ENCODE measurements at regions not wholly inside any gene's neighbourhood (a gene's known extent, or its start where the extent isn't known, plus 50 kb on each side); places are given as distances from the start of the nearest gene placed in this dataset.

DNA sequence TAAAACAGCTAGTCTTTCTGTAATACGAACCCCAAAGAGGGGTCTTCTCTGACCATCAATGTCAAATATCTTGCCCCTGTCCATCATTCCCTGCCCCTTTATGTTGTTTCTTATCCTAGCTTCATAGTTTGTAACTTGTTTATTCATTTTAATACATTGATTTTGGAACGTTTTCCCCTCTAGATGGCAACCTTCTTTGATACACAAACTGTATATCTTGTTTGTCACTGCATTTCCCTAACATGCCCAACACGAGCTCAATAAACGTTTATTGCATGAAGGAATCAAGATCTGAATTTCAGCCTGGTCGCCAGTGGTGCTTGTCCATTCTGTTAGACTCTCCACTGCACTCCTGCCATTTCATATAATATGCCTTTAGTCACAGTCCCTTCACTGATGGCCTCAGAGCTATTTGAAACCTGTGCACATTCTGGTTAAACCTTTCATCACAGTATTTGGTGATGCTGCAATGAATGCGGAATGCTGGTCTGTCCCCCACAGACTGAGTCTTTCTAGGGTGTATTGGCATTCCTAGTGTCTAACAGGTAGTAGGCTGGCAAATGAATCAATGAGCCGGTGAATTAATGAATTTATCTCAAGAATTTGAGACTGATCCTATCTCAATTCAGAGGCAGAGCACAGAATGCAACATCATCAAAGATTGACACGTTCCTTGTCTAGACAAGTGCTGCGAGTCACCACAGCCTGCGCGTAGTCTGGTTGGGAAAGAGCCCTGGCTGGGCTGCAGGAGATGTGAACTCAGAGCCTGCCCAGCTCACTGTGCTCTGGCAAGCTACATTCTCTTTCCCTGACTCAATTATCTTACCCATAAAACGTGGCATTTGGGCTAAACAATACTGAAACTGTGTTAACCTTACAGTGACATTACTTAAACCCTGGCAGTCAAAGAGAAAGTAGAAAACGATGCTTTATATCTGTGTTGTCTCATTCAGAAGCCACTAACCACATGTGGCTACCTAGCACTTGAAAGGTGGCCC is 55.2 kb upstream of the FRMD4A start:
- no peak for FAIRE-seq

DNA sequence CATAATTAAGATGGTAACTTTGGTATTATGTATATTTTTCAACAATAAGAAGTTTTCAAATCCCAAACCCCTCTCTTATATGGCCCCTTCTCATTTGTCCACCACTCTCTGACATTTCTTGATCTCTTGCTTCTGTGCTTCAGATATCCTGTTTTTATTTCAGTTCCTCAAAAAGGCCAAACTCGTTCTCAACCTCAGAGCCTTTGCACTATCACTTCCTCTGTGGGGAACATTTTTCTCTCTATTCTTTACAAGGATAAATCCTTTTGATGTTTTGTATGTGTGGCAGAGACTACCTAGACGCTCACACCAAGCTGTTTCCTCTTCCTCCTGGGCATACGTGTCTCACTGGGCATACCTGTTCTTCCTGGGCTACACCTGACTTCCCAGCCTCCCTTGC is 54.2 kb upstream of the FRMD4A start:
- no peak for FAIRE-seq

DNA sequence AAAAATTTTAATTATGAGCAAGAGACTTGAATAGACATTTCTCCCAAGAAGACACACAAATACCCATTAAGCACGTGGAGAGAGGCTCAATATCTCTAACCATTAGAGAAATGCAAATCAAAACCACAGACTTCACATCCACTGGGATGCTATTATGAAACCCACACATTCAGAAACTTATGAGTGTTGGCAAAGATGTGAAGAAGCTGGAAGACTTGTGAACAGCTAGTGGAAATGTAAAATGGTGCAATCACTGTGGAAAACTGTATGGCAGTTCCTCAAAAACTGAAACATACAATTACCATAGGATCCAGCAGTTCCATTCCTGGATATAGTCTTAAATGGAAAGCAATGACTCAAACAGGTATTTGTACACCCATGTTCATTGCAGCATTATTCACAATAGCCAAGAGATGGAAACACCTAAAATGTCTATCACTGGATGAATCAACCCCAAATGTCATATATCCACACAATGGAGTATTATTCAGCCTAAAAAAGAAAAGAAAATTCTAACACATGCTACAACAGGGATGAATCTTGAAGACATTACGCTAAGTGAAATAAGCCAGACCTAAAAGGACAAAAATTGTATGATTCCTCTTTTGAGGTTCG is 53.5 kb upstream of the FRMD4A start:
- FAIRE-seq, result no peak

DNA sequence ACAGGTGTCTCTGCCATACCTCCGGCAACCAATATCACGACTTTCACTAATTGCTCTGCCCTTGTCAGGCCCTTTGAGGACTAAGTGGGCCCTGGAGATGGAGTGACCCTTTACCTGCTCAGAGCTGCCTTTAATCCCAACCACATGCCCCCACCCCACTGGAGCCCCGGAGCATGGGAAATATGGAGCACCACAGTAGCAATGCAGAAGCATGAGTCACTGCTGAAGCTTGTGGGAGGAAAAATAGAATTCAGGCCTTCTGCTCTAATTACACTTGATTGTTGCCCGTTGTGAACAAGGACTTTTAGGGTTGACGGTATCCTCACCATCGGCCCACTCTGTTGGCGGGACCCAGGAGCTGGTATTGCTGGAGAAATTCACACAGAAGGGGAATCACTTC is 52.5 kb upstream of the FRMD4A start:
- FAIRE-seq, result no peak

DNA sequence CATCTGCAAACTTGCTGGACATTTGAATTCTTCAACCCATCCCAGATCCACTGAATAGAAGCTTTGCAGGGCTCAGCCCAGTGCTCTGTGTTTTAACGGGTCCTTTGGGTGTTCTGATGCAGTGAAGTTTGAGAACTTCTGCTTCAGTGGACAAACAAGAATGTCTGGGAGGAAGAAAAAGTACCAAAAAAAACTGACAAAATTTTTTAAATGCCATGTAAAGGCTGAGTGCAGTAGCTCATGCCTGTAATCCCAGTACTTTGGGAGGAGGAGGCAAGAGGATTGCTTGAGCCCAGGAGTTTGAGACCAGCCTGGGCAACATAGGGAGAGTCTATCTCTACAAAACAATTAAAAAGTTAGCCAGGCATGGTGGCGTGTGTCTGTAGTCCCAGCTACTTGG is 51.8 kb upstream of the FRMD4A start:
- no peak for FAIRE-seq

DNA sequence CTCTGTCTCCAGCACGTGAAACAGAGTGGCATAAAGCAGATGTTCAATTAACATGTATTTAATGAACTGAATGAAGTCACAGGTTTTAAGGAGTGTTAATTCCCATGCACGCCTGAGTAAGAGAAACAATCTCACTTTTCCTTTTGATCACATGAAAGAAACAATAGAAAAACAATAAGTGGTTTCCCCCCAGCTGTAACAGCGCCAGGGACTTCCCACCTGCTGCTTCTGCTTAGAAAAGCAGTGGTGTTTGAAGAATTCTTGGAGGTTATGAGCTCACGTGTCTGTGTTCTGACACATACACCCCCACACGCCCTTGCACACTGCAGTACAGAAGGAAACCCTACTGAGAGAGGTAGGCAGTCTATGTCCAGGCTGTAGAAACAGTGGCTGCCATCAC is 51.3 kb upstream of the FRMD4A start:
- no peak for FAIRE-seq

DNA sequence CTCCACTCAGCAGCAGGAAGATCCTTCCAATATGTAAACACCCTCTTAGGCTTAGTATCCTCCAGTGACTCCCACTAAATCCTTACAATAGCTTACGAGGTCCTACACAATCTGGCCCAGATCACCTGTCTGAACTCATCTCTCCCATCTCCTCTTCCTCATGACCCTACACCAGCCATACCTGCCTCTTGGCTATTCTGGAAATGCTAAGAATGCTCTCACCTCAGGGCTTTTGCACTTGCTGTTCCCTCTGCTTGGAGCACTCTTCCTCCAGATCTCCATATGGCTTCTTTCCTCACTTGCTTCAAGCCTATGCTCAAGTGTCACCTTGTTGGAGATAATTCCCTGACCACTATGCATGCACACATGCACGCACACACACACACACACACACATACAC is 50.8 kb upstream of the FRMD4A start:
- FAIRE-seq, result no peak

DNA sequence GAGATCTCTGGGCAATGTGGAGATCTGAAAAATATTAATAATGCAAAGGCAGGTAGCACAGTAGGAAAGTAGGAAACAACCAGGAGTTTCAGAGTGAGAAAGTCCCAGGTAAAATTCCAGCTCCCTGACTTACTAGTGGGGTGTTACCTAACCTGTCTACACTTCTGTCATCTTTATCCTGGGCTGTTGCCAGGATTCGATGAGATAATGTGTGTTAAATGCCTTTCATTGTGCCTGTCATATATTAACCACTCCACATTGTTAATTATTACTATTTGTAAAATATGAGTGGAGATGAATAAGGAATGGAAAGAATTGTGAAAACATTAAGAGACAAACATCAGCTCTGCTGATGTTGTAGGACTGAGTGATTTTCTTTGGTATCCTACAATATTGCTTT is 50.0 kb upstream of the FRMD4A start:
- FAIRE-seq, result no peak
